GM12878 (cell line): ENCODE measurements at regions not wholly inside any gene's neighbourhood (a gene's known extent, or its start where the extent isn't known, plus 50 kb on each side); places are given as distances from the start of the nearest gene placed in this dataset.

Source experiments
- ATAC-seq: fragments of 200-7000 bp; cut with Tn5 transposase; 3 replicates; pipeline ENCODE4 v1.9.1; 2020; ENCODE audit warnings: mild to moderate bottlenecking, moderate library complexity
- BruUV-seq: library from RNA; stranded (reverse); fragments of 400-500 nt; replicated peaks from 2 replicates; lab custom pipeline; 2021; lab: Mats Ljungman, UMichigan
- CTCF ChIA-PET: fragments of 300-600 bp; sonication (Branson Sonifier 250); formaldehyde crosslinking; extraction: SDS; loops from one replicate; lab custom pipeline; 2021; ENCODE audit warnings: inconsistent platforms; lab: Yijun Ruan, JAX
- POLR2A ChIA-PET: fragments of 350-600 bp; formaldehyde crosslinking; extraction: SDS; loops from one replicate; lab custom pipeline; 2021; ENCODE audit warnings: inconsistent platforms; lab: Charles Lee
- RAD21 ChIA-PET: fragments of 300-600 bp; sonication (Branson Sonifier 250); formaldehyde crosslinking; loops from one replicate; lab custom pipeline; 2023; ENCODE audit warnings: antibody characterized with exemption; ENCODE audit not compliant: unreplicated experiment; lab: Charles Lee
- SMC1A ChIA-PET: fragments of 300-600 bp; sonication (Branson Sonifier 250); formaldehyde crosslinking; loops from one replicate; lab custom pipeline; 2023; ENCODE audit not compliant: unreplicated experiment, uncharacterized antibody; lab: Charles Lee
- DNase-seq: peaks from one replicate; pipeline ENCODE4 v3.0.0-alpha.2; 2011; ENCODE audit warnings: low read depth, low spot score
- FAIRE-seq: peaks from 3 replicates; lab custom pipeline; 2011; peaks lifted over from hg19 to GRCh38; lab: Jason Lieb, UNC
- H2AFZ ChIP-seq: 2 replicates; pipeline ENCODE4 v1.6.0; 2011; ENCODE audit warnings: low read depth, low read length, control low read depth; ENCODE audit not compliant: control insufficient read depth
- H3K27ac ChIP-seq: 2 replicates; pipeline ENCODE4 v1.5.1; 2011; ENCODE audit warnings: control low read depth; ENCODE audit not compliant: control insufficient read depth, insufficient read depth
- H3K27me3 ChIP-seq, 2 experiments: replicated peaks in 1 of 2; 2 replicates each; pipeline versions ENCODE4 v1.6.0 to v1.6.1; 2011; ENCODE audit warnings: low read length in 1 of 2; ENCODE audit not compliant: control insufficient read depth in 2 of 2, insufficient read depth in 2 of 2
- H3K36me3 ChIP-seq, 2 experiments: 2 replicates each; pipeline ENCODE4 v1.5.1; 2011; ENCODE audit warnings: low read length in 1 of 2; ENCODE audit not compliant: control insufficient read depth in 2 of 2, insufficient read depth in 2 of 2
- H3K4me1 ChIP-seq: 2 replicates; pipeline ENCODE4 v1.6.1; 2011; ENCODE audit warnings: mild to moderate bottlenecking, low read length, moderate library complexity, mixed read lengths; ENCODE audit not compliant: control insufficient read depth, insufficient read depth
- H3K4me2 ChIP-seq: 2 replicates; pipeline ENCODE4 v1.6.0; 2011; ENCODE audit warnings: control low read depth; ENCODE audit not compliant: control insufficient read depth, insufficient read depth
- H3K4me3 ChIP-seq: fragments of 200-600 bp; sonication (generic); 2 replicates; pipeline ENCODE4 v1.5.1; 2016
- H3K79me2 ChIP-seq: 2 replicates; pipeline ENCODE4 v1.6.0; 2011; ENCODE audit warnings: low read length; ENCODE audit not compliant: control insufficient read depth, insufficient read depth
- H3K9ac ChIP-seq: 2 replicates; pipeline ENCODE4 v1.8.0; 2011; ENCODE audit warnings: low read length, control low read depth, mixed read lengths; ENCODE audit not compliant: control insufficient read depth, insufficient read depth
- H3K9me3 ChIP-seq: replicated peaks from 3 replicates; pipeline ENCODE4 v1.5.1; 2011; ENCODE audit warnings: mild to moderate bottlenecking, low read length; ENCODE audit not compliant: control insufficient read depth, insufficient read depth
- H4K20me1 ChIP-seq: 2 replicates; pipeline ENCODE4 v1.6.0; 2011; ENCODE audit not compliant: control insufficient read depth, insufficient read depth
- BRCA1 ChIP-seq: IDR thresholded peaks from 2 replicates; pipeline ENCODE4 v1.6.1; 2011; ENCODE audit warnings: low read depth, low read length, improper control_type of control experiment
- CBFB ChIP-seq: IDR thresholded peaks from 2 replicates; pipeline ENCODE4 v1.6.1; 2016; ENCODE audit warnings: antibody characterized with exemption, low read depth
- CEBPB ChIP-seq, 2 experiments: fragments of 150-350 bp in 1 of 2; IDR thresholded peaks; 2 replicates each; pipeline ENCODE4 v1.6.1; 2012 to 2014; ENCODE audit warnings: low read depth in 2 of 2, low read length in 2 of 2, borderline replicate concordance in 1 of 2, inconsistent platforms in 1 of 2
- CREB1 ChIP-seq: IDR thresholded peaks from 2 replicates; pipeline ENCODE4 v1.6.1; 2012; ENCODE audit warnings: low read depth, mild to moderate bottlenecking, inconsistent platforms
- CTCF ChIP-seq, 3 experiments: IDR thresholded peaks in 2 of 3; conservative IDR thresholded peaks in 1 of 3; 2 replicates each; pipeline ENCODE4 v1.5.1; 2011; ENCODE audit warnings: low read depth in 3 of 3, low read length in 3 of 3, mild to moderate bottlenecking in 3 of 3, control low read depth in 2 of 3, moderate library complexity in 2 of 3, inconsistent platforms in 1 of 3, mixed read lengths in 1 of 3; ENCODE audit not compliant: control insufficient read depth in 2 of 3, insufficient read depth in 1 of 3; ENCODE audit errors: extremely low read depth in 1 of 3
- EP300 ChIP-seq, 2 experiments: fragments of 150-350 bp in 1 of 2; IDR thresholded peaks; 2 replicates each; pipeline ENCODE4 v1.6.1; 2011 to 2012; ENCODE audit warnings: low read depth in 2 of 2, low read length in 2 of 2, borderline replicate concordance in 1 of 2, improper control_type of control experiment in 1 of 2, inconsistent platforms in 1 of 2; ENCODE audit not compliant: control insufficient read depth in 1 of 2
- ETV6 ChIP-seq, 2 experiments: fragments of 450-650 bp in 1 of 2; IDR thresholded peaks in 1 of 2; conservative IDR thresholded peaks in 1 of 2; 2 replicates each; pipeline ENCODE4 v1.6.1; 2014; ENCODE audit warnings: antibody characterized with exemption in 1 of 2, borderline replicate concordance in 1 of 2, low read depth in 1 of 2, mild to moderate bottlenecking in 1 of 2, moderate library complexity in 1 of 2
- FOXM1 ChIP-seq: IDR thresholded peaks from 2 replicates; pipeline ENCODE4 v1.6.1; 2012; ENCODE audit warnings: low read depth, mild to moderate bottlenecking, inconsistent platforms, low read length, moderate library complexity
- HCFC1 ChIP-seq: fragments of 150-350 bp; IDR thresholded peaks from 2 replicates; pipeline ENCODE4 v1.6.1; 2014; ENCODE audit warnings: low read length
- HDAC2 ChIP-seq: fragments of 200-600 bp; sonication (generic); IDR thresholded peaks from 2 replicates; pipeline ENCODE4 v1.6.1; 2017
- KLF5 ChIP-seq: fragments of 450-650 bp; IDR thresholded peaks from 2 replicates; pipeline ENCODE4 v1.6.1; 2014; ENCODE audit warnings: mild to moderate bottlenecking; ENCODE audit not compliant: partially characterized antibody
- PKNOX1 ChIP-seq: fragments of 450-650 bp; IDR thresholded peaks from 2 replicates; pipeline ENCODE4 v1.6.1; 2016; ENCODE audit warnings: mild to moderate bottlenecking
- PML ChIP-seq: IDR thresholded peaks from 2 replicates; pipeline ENCODE4 v1.6.1; 2012; ENCODE audit warnings: low read length, inconsistent platforms
- POLR2AphosphoS2 ChIP-seq: IDR thresholded peaks from 2 replicates; pipeline ENCODE4 v1.6.1; 2011; ENCODE audit warnings: low read depth, mild to moderate bottlenecking, low read length, improper control_type of control experiment, moderate library complexity
- SMC3 ChIP-seq: IDR thresholded peaks from 2 replicates; pipeline ENCODE4 v1.6.1; 2011; ENCODE audit warnings: low read length, improper control_type of control experiment, borderline replicate concordance
- SREBF2 ChIP-seq: IDR thresholded peaks from 2 replicates; pipeline ENCODE4 v1.6.1; 2012; ENCODE audit warnings: mild to moderate bottlenecking, low read length
- SUPT20H ChIP-seq: IDR thresholded peaks from 2 replicates; pipeline ENCODE4 v1.6.1; 2011; ENCODE audit warnings: low read depth, mild to moderate bottlenecking, low read length, moderate library complexity, borderline replicate concordance; ENCODE audit not compliant: control insufficient read depth
- ZNF687 ChIP-seq: fragments of 450-650 bp; IDR thresholded peaks from 2 replicates; pipeline ENCODE4 v1.6.1; 2017; ENCODE audit warnings: mild to moderate bottlenecking, moderate library complexity
- WGBS: methylation state at CpG from one replicate; pipeline ENCODE4 v1.1.6; 2016; ENCODE audit warnings: low lambda C conversion rate; ENCODE audit not compliant: insufficient replicate concordance, insufficient coverage; ENCODE audit errors: missing lambda C conversion rate; 5-methylcytosine and 5-hydroxymethylcytosine counted together
- in situ Hi-C: fragments of 300-500 bp; cut with MboI; formaldehyde crosslinking; loops from 9 replicates; pipeline ENCODE4 v1.14.3; 2018; ENCODE audit warnings: mixed read lengths
- intact Hi-C: fragments of 100-400 bp; cut with micrococcal nuclease; formaldehyde crosslinking; loops from one replicate; pipeline ENCODE4 v1.14.2; 2022; ENCODE audit not compliant: unreplicated experiment

GRCh38 chr9:79378107-79378506 lies 193.7 kb upstream of the TLE4 start:
- no peaks in the 10 kb centered on the region for H3K36me3 ChIP-seq
- ChIA-PET SMC1A (no interaction called here), POLR2A (no interaction called here), RAD21 (no interaction called here), CTCF (no interaction called here)
- H3K4me2 ChIP-seq = no peak overlapping the region
- H4K20me1 ChIP-seq = no peaks in the 10 kb centered on the region
- ATAC-seq (no peak), DNase-seq (no peak), FAIRE-seq (no peak)
- no peak overlapping the region for H3K4me3 ChIP-seq
- H3K9me3 ChIP-seq = no peaks in the 10 kb centered on the region
- H3K4me1 ChIP-seq = no peaks in the 10 kb centered on the region
- H3K9ac ChIP-seq = no peak overlapping the region
- no peak for TF ChIP-seq SREBF2
- TF ChIP-seq HCFC1 = no peak
- no peak for TF ChIP-seq PKNOX1
- TF ChIP-seq POLR2AphosphoS2 = no peak
- no peak for TF ChIP-seq PML
- TF ChIP-seq SUPT20H = no peak
- TF ChIP-seq SMC3 = no peak
- TF ChIP-seq BRCA1 = no peak
- TF ChIP-seq EP300 (IDR thresholded peaks at IDR 0.05; ENCODE audit: borderline replicate concordance in 1 of 2, control insufficient read depth in 1 of 2, low read depth in 2 of 2, low read length in 2 of 2) = no peak
- no peak for TF ChIP-seq CREB1
- TF ChIP-seq CTCF (IDR thresholded peaks at IDR 0.05 in 2 of 3, conservative IDR thresholded peaks at IDR 0.05 in 1 of 3; ENCODE audit: control insufficient read depth in 2 of 3, extremely low read depth in 1 of 3, insufficient read depth in 1 of 3, low read depth in 3 of 3, low read length in 3 of 3) = no peak
- TF ChIP-seq HDAC2 = no peak
- TF ChIP-seq ZNF687 = no peak
- no peak for TF ChIP-seq CBFB
- TF ChIP-seq KLF5 = no peak
- TF ChIP-seq FOXM1 = no peak
- TF ChIP-seq CEBPB (IDR thresholded peaks at IDR 0.05; ENCODE audit: borderline replicate concordance in 1 of 2, low read depth in 2 of 2, low read length in 2 of 2) = no peak
- TF ChIP-seq ETV6 (conservative IDR thresholded peaks at IDR 0.05 in 1 of 2, IDR thresholded peaks at IDR 0.05 in 1 of 2; ENCODE audit: borderline replicate concordance in 1 of 2, low read depth in 1 of 2) = no peak
- 4% methylated on average over 2 of the region's 2 CpGs for WGBS
- no TSS peak for BruUV-seq
- H3K27me3 ChIP-seq = no peaks in the 10 kb centered on the region
- no peak overlapping the region for H3K27ac ChIP-seq
- in situ Hi-C loops = no loop called here
- intact Hi-C loops = no loop called here
- H2AFZ ChIP-seq = no peak overlapping the region
- no peaks in the 10 kb centered on the region for H3K79me2 ChIP-seq
